Duodenal mucosa (tissue), 2 donors: ENCODE measurements at regions not wholly inside any gene's neighbourhood (a gene's known extent, or its start where the extent isn't known, plus 50 kb on each side); places are given as distances from the start of the nearest gene placed in this dataset.

Source experiments
- H3K27ac ChIP-seq: one replicate; pipeline ENCODE4 v1.7.0; 2013; ENCODE audit warnings: low read depth, low read length
- H3K27me3 ChIP-seq, 2 donors: one replicate each; pipeline ENCODE4 v1.7.0; 2013; ENCODE audit warnings: low read length in 2 of 2, control low read depth in 1 of 2; ENCODE audit not compliant: insufficient read depth in 2 of 2, control insufficient read depth in 1 of 2
- H3K36me3 ChIP-seq, 2 donors: one replicate each; pipeline ENCODE4 v1.7.0; 2013; ENCODE audit warnings: low read length in 2 of 2, control low read depth in 1 of 2; ENCODE audit not compliant: insufficient read depth in 2 of 2, control insufficient read depth in 1 of 2
- H3K4me1 ChIP-seq, 2 donors: one replicate each; pipeline ENCODE4 v1.7.0; 2013; ENCODE audit warnings: low read length in 2 of 2, control low read depth in 1 of 2; ENCODE audit not compliant: insufficient read depth in 2 of 2, control insufficient read depth in 1 of 2
- H3K4me3 ChIP-seq, 2 donors: one replicate each; pipeline ENCODE4 v1.7.0; 2013; ENCODE audit warnings: low read length in 2 of 2, low read depth in 1 of 2
- H3K9ac ChIP-seq, 2 donors: one replicate each; pipeline ENCODE4 v1.7.0; 2013; ENCODE audit warnings: low read length in 2 of 2, low read depth in 1 of 2
- H3K9me3 ChIP-seq, 2 donors: one replicate each; pipeline ENCODE4 v1.7.0; 2013; ENCODE audit warnings: low read length in 2 of 2, control low read depth in 1 of 2; ENCODE audit not compliant: control insufficient read depth in 1 of 2

DNA sequence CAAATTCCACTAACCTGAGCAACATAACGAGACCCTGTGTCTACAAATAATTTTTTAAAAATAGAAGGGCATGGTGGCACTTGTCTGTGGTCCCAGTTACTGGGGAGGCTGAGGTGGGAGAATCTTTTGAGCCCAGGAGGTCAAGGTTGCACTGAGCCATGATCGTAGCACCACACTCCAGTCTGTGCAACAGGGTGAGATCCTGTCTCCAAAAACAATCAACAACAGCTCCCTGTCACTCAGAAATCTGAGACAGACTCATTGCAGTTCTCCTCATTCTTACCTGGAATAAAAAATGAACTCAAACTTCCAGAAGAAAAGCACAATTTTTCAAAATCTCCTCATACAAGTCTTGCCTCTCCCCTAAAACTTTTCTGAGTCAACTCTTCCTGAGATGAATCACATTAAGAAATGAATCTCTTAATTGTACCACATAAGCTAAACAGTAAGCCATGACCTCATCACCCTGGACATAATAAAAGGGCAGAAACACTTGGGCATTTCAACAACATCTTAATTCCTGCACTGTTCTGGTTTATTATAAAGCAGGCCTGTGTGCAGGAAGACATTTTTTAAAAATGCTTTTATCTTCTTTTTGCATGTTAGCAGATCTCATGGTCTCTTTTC lies 214.3 kb upstream of the CDKN3 start:
- no peaks in the 10 kb centered on the region for H3K9me3 ChIP-seq
- H3K36me3 ChIP-seq, result no peaks in the 10 kb centered on the region
- H3K9ac ChIP-seq, result no peak overlapping the region
- no peak overlapping the region for H3K27ac ChIP-seq
- no peaks in the 10 kb centered on the region for H3K27me3 ChIP-seq
- no peak overlapping the region for H3K4me3 ChIP-seq
- H3K4me1 ChIP-seq, result peaks cover 10 to 17% of the 10 kb centered on the region in 2 donors

DNA sequence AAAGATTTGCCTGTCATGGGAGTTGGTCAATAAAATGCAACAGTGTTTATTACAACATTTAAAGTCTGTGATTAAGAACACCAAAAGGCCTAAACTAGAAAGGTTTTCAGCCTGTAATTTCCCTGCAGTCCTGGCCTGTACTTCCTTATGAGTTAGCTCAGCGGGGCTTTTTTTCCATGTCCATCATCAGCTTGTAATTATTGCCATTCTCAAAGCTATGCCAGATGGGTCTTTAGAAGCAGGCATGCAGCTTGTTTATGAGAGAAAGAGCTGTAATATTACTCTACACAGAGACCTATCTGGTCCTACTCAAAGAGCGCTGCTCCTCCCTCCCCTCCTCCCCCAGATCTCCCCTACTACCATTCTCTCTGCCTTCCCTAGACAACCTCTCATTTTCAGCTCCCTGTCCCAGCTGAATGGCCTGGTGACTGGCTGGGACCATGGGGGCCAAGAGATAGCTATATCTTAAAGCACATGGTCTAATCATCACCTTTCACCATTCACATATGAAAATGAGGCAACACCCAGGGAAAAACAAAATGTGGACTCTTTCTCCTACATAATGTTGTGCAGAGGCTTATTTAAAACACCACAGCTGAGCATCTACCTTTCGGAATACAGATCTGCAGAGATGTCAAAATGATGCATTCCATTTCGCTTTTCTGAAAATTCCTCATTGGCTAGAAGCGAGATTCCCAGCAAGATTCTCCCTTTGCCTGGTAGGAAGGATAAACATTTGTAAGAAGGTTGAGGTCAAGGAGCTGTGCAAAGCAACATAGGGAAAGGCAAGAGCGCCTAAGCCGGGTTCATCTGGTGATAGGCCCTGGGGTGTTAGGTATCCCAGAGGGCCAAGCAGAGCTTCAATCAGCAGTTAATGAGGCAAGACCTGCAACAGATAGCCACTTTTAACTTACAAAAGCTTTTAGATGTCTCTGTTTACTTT lies 209.7 kb upstream of the CDKN3 start:
- Histone ChIP-seq H3K9ac (no peak overlapping the region), H3K27ac (no peak overlapping the region), H3K27me3 (no peaks in the 10 kb centered on the region), H3K9me3 (no peaks in the 10 kb centered on the region), H3K4me3 (no peak overlapping the region), H3K4me1 (no peaks in the 10 kb centered on the region), H3K36me3 (no peaks in the 10 kb centered on the region)

DNA sequence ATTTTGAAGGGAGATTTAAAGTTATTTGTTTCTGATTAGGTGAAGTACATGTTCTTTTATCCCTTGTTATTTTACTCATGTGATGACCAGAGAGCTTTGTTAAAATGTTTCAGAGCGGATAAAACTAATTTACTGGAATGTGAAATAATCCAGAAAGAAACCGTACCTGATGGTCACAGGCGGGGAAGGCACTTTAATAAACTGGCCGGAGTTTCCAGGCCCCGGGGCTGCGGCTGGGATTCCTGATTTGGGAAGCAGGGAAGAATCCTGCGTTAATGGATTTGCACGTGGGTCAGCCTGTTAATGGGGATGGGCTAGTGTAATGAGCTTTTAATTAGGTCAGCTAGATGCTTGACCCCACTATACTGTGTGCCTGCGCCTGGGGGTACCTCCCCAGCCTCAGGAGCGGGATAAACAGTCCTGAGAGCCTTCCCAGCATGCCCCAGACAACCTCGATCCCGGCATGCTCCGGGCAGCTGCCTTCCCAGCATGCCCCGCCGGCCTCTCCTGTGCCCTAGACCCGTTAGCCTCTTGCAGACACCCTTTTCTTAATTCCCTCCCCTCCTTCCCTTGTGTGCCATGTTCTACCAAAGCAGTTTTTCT lies 208.6 kb upstream of the CDKN3 start:
- Histone ChIP-seq H3K4me3 (no peak overlapping the region), H3K27ac (no peak overlapping the region), H3K4me1 (no peaks in the 10 kb centered on the region)

DNA sequence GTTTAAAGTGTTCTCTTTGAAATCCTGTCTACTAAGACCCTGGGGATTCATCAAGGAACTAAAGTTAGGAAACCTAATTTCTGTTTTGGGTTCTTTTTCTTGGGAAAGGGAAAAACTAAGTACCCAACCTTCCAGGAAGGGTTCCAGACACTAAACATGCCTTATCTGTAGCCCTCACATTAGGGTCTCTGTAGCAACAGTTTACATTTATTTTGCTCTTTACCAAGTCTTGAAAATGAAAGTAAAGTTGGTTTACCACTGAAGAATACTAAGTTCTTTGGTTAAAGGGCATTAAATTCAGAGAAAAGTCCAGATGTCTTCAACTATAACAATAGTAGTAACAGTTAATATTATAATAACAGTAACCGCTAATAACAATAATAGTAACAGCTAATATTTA lies 207.5 kb upstream of the CDKN3 start:
- H3K9me3 ChIP-seq, result no peaks in the 10 kb centered on the region
- no peaks in the 10 kb centered on the region for H3K4me1 ChIP-seq
- H3K9ac ChIP-seq, result no peak overlapping the region
- no peak overlapping the region for H3K27ac ChIP-seq
- no peak overlapping the region for H3K4me3 ChIP-seq
- no peaks in the 10 kb centered on the region for H3K36me3 ChIP-seq
- H3K27me3 ChIP-seq, result no peaks in the 10 kb centered on the region

More for the DNA sequence above, 208.6 kb upstream of the CDKN3 start:
- Histone ChIP-seq H3K36me3 (no peaks in the 10 kb centered on the region), H3K9me3 (no peaks in the 10 kb centered on the region), H3K27me3 (no peaks in the 10 kb centered on the region), H3K9ac (no peak overlapping the region)

DNA sequence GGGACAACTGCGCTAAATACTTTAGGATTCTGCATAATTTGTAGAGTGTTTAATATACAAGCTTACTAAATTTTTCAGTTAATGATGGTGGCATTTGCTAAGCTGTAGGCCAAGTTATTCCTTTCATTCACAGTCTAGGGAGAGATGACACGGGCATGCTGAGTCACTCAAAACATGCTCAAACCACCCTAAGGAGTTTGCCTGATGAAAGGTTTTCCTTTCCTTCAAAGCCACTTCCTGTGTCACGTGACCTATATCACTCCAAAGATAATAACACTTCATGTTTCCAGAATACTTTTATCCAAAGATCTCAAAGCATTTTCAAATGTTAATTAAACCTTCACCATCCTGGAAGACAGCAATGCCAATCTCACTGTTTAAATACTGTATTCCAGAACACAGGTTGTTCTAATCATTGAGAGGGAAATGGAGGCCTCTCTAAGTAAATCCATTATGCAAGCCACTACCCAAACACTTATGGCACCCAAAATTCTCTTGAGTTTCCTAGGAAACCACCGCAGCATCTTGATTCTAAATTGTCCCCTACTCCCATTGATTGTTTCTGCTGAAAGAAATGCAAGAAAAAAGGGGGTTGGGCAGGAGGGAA lies 207.0 kb upstream of the CDKN3 start:
- Histone ChIP-seq H3K36me3 (no peaks in the 10 kb centered on the region), H3K4me1 (no peaks in the 10 kb centered on the region), H3K27me3 (no peaks in the 10 kb centered on the region), H3K4me3 (no peak overlapping the region), H3K9ac (no peak overlapping the region), H3K9me3 (no peaks in the 10 kb centered on the region), H3K27ac (no peak overlapping the region)

DNA sequence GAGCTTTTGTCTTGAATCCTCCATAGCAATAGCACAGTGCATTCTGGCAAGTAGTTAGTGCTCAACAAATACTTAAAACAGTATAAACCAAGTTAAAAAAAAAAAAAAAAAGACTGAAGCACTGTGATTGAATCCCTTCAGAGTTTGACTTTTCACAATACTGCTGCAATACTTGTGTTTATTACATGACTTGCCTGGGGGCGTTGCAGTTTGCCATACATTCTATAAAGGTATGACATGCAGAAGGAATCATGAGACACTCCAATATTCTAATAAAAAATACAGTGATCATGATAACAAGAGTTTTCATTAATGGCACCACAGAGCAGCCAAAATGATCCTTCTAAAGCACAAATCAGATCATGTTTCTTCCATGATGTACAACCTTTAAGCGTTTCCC lies 205.0 kb upstream of the CDKN3 start:
- H3K4me1 ChIP-seq, result no peaks in the 10 kb centered on the region
- H3K36me3 ChIP-seq, result no peaks in the 10 kb centered on the region
- no peak overlapping the region for H3K4me3 ChIP-seq
- H3K9me3 ChIP-seq, result no peaks in the 10 kb centered on the region
- no peak overlapping the region for H3K27ac ChIP-seq
- no peak overlapping the region for H3K9ac ChIP-seq
- no peaks in the 10 kb centered on the region for H3K27me3 ChIP-seq

DNA sequence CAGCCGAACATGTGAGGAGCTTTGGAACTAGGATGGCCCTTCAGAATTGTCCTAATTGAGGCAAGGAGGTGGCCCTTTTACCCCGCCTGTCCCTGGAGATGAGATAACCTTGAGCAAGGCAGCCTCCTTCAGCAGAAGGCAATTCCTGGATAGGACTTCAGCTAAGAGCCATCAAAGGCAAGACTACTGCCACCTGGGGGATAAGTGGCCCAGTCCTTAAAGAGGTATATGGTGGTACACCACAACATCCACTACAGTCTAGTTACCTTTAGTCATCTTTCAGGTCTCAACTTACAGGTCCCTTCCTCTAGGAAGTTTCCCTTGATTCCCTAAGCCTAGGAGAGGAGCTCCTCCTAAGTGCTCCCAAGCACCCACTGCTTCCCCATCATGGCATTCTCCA lies 204.2 kb upstream of the CDKN3 start:
- H3K9ac ChIP-seq, result no peak overlapping the region
- H3K27ac ChIP-seq, result no peak overlapping the region
- H3K4me3 ChIP-seq, result no peak overlapping the region
- H3K4me1 ChIP-seq, result no peaks in the 10 kb centered on the region
- H3K36me3 ChIP-seq, result no peaks in the 10 kb centered on the region
- no peaks in the 10 kb centered on the region for H3K27me3 ChIP-seq
- H3K9me3 ChIP-seq, result no peaks in the 10 kb centered on the region

DNA sequence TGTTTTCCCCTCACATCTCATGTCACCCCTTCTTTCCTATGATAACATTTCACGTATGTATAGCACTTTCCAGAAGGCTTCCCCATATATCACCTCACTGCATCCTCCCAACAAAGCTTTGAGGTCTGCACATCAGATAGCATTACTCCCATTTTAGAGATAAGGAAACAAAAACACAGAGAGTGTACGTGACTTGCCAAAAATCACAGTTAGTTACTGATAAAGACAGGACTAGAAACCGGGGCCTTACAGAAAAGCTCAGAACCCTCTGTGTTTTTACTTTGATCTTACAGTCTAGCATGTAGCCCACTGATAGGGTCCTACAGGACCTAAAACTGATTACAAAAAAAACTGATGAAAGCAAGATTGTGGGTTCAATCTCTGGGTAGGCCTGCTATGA lies 202.9 kb upstream of the CDKN3 start:
- no peak overlapping the region for H3K4me3 ChIP-seq
- H3K36me3 ChIP-seq, result no peaks in the 10 kb centered on the region
- H3K27me3 ChIP-seq, result no peaks in the 10 kb centered on the region
- H3K27ac ChIP-seq, result no peak overlapping the region
- no peak overlapping the region for H3K9ac ChIP-seq
- H3K9me3 ChIP-seq, result no peaks in the 10 kb centered on the region
- H3K4me1 ChIP-seq, result no peaks in the 10 kb centered on the region

DNA sequence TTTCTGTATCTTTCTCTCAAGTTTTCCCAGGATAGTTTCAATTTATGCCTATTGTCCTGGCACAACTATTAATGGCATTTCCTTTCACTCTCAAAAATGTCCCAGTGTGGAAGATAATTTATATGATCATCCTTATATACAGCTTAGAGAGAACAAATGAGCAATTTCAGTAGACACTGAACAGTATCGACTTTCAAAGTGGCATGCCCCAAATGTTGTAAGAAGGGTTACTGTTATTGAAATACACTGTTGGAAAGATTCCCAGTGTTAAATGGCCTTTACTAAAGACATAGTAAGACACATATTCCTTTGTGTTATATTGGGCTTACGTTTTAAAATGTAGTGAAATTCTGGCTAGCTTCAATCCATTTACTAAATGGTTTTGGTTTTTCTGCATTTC lies 202.3 kb upstream of the CDKN3 start:
- Histone ChIP-seq H3K9ac (no peak overlapping the region), H3K36me3 (no peaks in the 10 kb centered on the region), H3K4me3 (no peak overlapping the region), H3K27ac (no peak overlapping the region), H3K9me3 (no peaks in the 10 kb centered on the region), H3K4me1 (no peaks in the 10 kb centered on the region), H3K27me3 (no peaks in the 10 kb centered on the region)

DNA sequence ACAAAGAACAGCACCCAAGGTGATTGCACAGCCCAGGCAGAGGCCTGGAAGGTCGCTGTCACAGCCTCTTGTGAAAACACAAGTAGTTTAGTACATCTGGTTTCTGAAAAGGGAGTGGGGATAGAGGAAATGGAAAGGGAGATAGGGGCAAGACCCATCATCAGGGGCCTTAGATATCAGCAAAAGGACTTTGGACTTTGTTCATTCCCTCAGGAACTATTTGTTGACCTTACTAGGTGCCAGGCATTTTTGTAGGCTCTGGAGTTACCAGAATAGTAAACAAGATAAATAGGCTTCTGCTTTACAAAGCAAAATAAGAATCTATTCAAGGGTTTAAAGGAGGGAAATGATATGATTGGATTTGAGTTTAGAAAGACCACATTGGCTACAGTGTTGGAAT lies 199.4 kb upstream of the CDKN3 start:
- Histone ChIP-seq H3K27ac (no peak overlapping the region), H3K27me3 (no peaks in the 10 kb centered on the region), H3K36me3 (no peaks in the 10 kb centered on the region), H3K4me1 (no peaks in the 10 kb centered on the region), H3K9ac (no peak overlapping the region), H3K9me3 (peaks cover 0 to 3% of the 10 kb centered on the region in 2 donors), H3K4me3 (no peak overlapping the region)
